Trophoblast cell (in vitro differentiated cells and primary cell): ENCODE measurements at regions not wholly inside any gene's neighbourhood (a gene's known extent, or its start where the extent isn't known, plus 50 kb on each side); places are given as distances from the start of the nearest gene placed in this dataset.

ENCODE experiments used
- DNase-seq, 2 donors: peaks; one replicate each; pipeline ENCODE4 v3.0.0-alpha.2; 2016
- H2AFZ ChIP-seq: 2 replicates; pipeline ENCODE4 v1.6.1; 2013; ENCODE audit warnings: low read length, moderate library complexity, mild to moderate bottlenecking; ENCODE audit not compliant: insufficient read depth, poor library complexity
- H2AK5ac ChIP-seq: 2 replicates; pipeline ENCODE4 v1.6.1; 2013; ENCODE audit warnings: mild to moderate bottlenecking, low read length
- H2BK120ac ChIP-seq: 2 replicates; pipeline ENCODE4 v1.6.1; 2013; ENCODE audit warnings: low read length, mild to moderate bottlenecking, moderate library complexity; ENCODE audit not compliant: insufficient read depth, poor library complexity
- H2BK12ac ChIP-seq: 2 replicates; pipeline ENCODE4 v1.6.1; 2013; ENCODE audit warnings: mild to moderate bottlenecking, low read length, moderate library complexity
- H2BK5ac ChIP-seq: 2 replicates; pipeline ENCODE4 v1.6.1; 2013; ENCODE audit warnings: low read length, low read depth, moderate library complexity, mild to moderate bottlenecking; ENCODE audit not compliant: poor library complexity
- H3K14ac ChIP-seq: 2 replicates; pipeline ENCODE4 v1.6.1; 2013; ENCODE audit warnings: mild to moderate bottlenecking, low read length
- H3K18ac ChIP-seq: 2 replicates; pipeline ENCODE4 v1.6.1; 2013; ENCODE audit warnings: mild to moderate bottlenecking, low read length
- H3K23ac ChIP-seq: 2 replicates; pipeline ENCODE4 v1.6.1; 2013; ENCODE audit warnings: low read length
- H3K27ac ChIP-seq: 2 replicates; pipeline ENCODE4 v1.5.1; 2013; ENCODE audit warnings: low read depth, mild to moderate bottlenecking, inconsistent platforms, low read length, moderate library complexity
- H3K27me3 ChIP-seq: 2 replicates; pipeline ENCODE4 v1.6.1; 2013; ENCODE audit warnings: inconsistent platforms, mild to moderate bottlenecking, low read length, moderate library complexity; ENCODE audit not compliant: insufficient read depth
- H3K36me3 ChIP-seq, 2 experiments: 1 replicate in 1 of 2; 2 replicates in 1 of 2; pipeline ENCODE4 v1.6.1; 2013; ENCODE audit warnings: low read length in 2 of 2, mild to moderate bottlenecking in 2 of 2, moderate library complexity in 1 of 2; ENCODE audit not compliant: insufficient read depth in 2 of 2, control insufficient read depth in 1 of 2
- H3K4ac ChIP-seq: 2 replicates; pipeline ENCODE4 v1.6.1; 2013; ENCODE audit warnings: low read depth, mild to moderate bottlenecking, low read length, moderate library complexity
- H3K4me1 ChIP-seq, 2 experiments: 1 replicate in 1 of 2; 2 replicates in 1 of 2; pipeline ENCODE4 v1.6.1; 2013; ENCODE audit warnings: low read length in 2 of 2, mild to moderate bottlenecking in 2 of 2, moderate library complexity in 1 of 2; ENCODE audit not compliant: insufficient read depth in 2 of 2, control insufficient read depth in 1 of 2
- H3K4me2 ChIP-seq: 2 replicates; pipeline ENCODE4 v1.6.1; 2013; ENCODE audit warnings: inconsistent platforms, mild to moderate bottlenecking, low read length, moderate library complexity
- H3K4me3 ChIP-seq: 2 replicates; pipeline ENCODE4 v1.5.1; 2013; ENCODE audit warnings: mild to moderate bottlenecking, low read depth, low read length, inconsistent platforms
- H3K79me1 ChIP-seq: one replicate; pipeline ENCODE4 v1.6.1; 2013; ENCODE audit warnings: low read length
- H3K79me2 ChIP-seq: 2 replicates; pipeline ENCODE4 v1.6.1; 2013; ENCODE audit warnings: low read length, mild to moderate bottlenecking; ENCODE audit not compliant: control insufficient read depth, insufficient read depth, poor library complexity
- H3K9ac ChIP-seq: 2 replicates; pipeline ENCODE4 v1.6.1; 2013; ENCODE audit warnings: mild to moderate bottlenecking, low read length
- H3K9me3 ChIP-seq: 2 replicates; pipeline ENCODE4 v1.6.1; 2013; ENCODE audit warnings: low read depth, mild to moderate bottlenecking, control low read depth, inconsistent platforms, low read length; ENCODE audit not compliant: insufficient read depth
- H4K12ac ChIP-seq: 2 replicates; pipeline ENCODE4 v1.6.1; 2013; ENCODE audit warnings: low read depth, mild to moderate bottlenecking, low read length, moderate library complexity
- H4K8ac ChIP-seq: 2 replicates; pipeline ENCODE4 v1.6.1; 2013; ENCODE audit warnings: low read depth, mild to moderate bottlenecking, low read length, moderate library complexity
- H4K91ac ChIP-seq: one replicate; pipeline ENCODE4 v1.6.1; 2013; ENCODE audit warnings: low read depth, mild to moderate bottlenecking, low read length, moderate library complexity
- WGBS: extraction: QIAGEN DNeasy Blood & Tissue Kit; methylation state at CpG from one replicate; pipeline ENCODE4 v1.1.7; 2013; ENCODE audit warnings: missing lambda C conversion rate; ENCODE audit not compliant: insufficient read length, insufficient coverage; ENCODE audit errors: extremely low coverage; 5-methylcytosine and 5-hydroxymethylcytosine counted together

DNA sequence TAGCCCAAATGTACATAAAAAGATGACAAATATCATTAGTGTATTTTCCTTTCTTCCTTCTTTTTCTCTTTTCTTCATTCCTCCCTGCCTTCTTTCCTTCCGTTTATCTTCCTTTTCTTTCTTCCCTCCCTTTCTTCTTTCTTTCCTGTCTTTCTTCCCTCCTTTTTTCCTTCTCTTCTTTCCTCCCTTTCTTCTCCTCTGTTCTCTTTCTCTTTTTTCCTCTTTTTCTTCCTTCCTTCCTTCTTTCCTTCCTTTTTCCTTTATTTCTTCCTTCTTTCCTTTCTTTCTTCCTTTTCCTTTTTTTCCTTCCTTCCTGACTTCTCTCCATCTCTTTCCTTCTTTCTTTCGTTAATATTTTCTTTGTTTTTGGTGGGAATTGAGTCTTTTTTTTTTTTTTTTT lies 256.9 kb upstream of the CNTNAP5 start:
- H2BK120ac ChIP-seq, result no peak overlapping the region
- no peak overlapping the region for H3K23ac ChIP-seq
- DNase-seq, result no peak
- no peak overlapping the region for H3K9ac ChIP-seq
- no peaks in the 10 kb centered on the region for H3K4me1 ChIP-seq
- H3K4me2 ChIP-seq, result no peak overlapping the region
- no peak overlapping the region for H3K27ac ChIP-seq
- H4K12ac ChIP-seq, result no peak overlapping the region
- H3K9me3 ChIP-seq, result no peaks in the 10 kb centered on the region
- no peak overlapping the region for H4K8ac ChIP-seq
- no peak overlapping the region for H3K18ac ChIP-seq
- H3K79me1 ChIP-seq, result no peaks in the 10 kb centered on the region
- no peak overlapping the region for H3K4me3 ChIP-seq
- H3K4ac ChIP-seq, result no peak overlapping the region
- H3K36me3 ChIP-seq, result no peaks in the 10 kb centered on the region
- no peak overlapping the region for H2AFZ ChIP-seq
- no peaks in the 10 kb centered on the region for H3K79me2 ChIP-seq
- no peak overlapping the region for H2AK5ac ChIP-seq
- H3K14ac ChIP-seq, result no peak overlapping the region
- no peak overlapping the region for H2BK12ac ChIP-seq
- no peak overlapping the region for H2BK5ac ChIP-seq
- H3K27me3 ChIP-seq, result no peaks in the 10 kb centered on the region
- no CpG with 5 or more reads among the region's 2 CpGs for WGBS
- H4K91ac ChIP-seq, result no peak overlapping the region

- Histone ChIP-seq H3K23ac (no peak overlapping the region), H2AK5ac (no peak overlapping the region), H3K9ac (no peak overlapping the region), H4K91ac (no peak overlapping the region), H3K79me1 (no peaks in the 10 kb centered on the region), H3K4me1 (no peaks in the 10 kb centered on the region), H3K27me3 (no peaks in the 10 kb centered on the region), H4K8ac (no peak overlapping the region), H2AFZ (no peak overlapping the region), H3K18ac (no peak overlapping the region), H2BK5ac (no peak overlapping the region), H3K4me2 (no peak overlapping the region), H3K14ac (no peak overlapping the region), H3K9me3 (no peaks in the 10 kb centered on the region), H3K27ac (no peak overlapping the region), H3K4me3 (no peak overlapping the region), H3K79me2 (no peaks in the 10 kb centered on the region), H2BK12ac (no peak overlapping the region), H3K36me3 (no peaks in the 10 kb centered on the region), H3K4ac (no peak overlapping the region), H4K12ac (no peak overlapping the region), H2BK120ac (no peak overlapping the region)
- no CpG with 5 or more reads among the region's 2 CpGs for WGBS
- DNase-seq, result no peak
Measured at GRCh38 chr2:123769001-123769400, 256.1 kb upstream of the CNTNAP5 start.

DNA sequence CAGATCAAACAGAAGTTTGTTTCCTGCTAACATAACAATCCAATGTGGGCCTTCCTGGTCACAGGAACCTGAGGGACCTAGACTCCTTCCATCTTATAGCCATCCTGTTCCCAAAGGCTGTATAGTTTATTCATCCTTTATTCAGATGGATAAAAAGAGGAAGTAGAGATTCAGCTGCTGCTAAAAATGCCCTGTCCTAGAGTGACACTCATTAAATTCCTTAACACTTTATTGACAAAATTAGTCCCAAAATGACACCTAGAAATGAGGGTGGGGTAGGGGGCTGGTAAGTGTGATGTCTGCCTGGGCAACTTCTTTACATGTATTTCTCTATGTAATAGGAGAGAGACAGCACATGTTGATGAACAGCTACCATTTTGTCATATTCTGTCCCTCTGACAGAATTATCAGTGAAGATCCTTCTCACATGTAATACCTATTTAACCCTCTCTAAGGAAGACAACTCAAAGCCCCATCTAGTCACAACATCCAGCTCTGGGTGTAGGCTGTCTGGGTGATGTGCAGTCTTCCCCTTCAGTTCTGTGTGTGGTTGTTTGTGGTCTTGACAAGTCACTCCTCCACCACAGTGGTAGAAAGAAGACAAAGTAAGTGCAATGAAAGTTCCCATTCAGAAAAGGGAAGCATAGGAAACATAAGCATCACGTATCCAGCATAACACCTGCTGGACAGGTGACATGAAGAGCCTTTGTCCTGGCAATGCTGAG lies 253.9 kb upstream of the CNTNAP5 start:
- H4K12ac ChIP-seq, result no peak overlapping the region
- H2AFZ ChIP-seq, result no peak overlapping the region
- H3K36me3 ChIP-seq, result no peaks in the 10 kb centered on the region
- H3K18ac ChIP-seq, result no peak overlapping the region
- H3K79me1 ChIP-seq, result no peaks in the 10 kb centered on the region
- H3K4me2 ChIP-seq, result no peak overlapping the region
- no peak overlapping the region for H2BK12ac ChIP-seq
- H3K79me2 ChIP-seq, result no peaks in the 10 kb centered on the region
- no peaks in the 10 kb centered on the region for H3K27me3 ChIP-seq
- H2AK5ac ChIP-seq, result no peak overlapping the region
- H2BK5ac ChIP-seq, result no peak overlapping the region
- DNase-seq, result no peak
- no peaks in the 10 kb centered on the region for H3K4me1 ChIP-seq
- no peak overlapping the region for H4K91ac ChIP-seq
- WGBS, result no CpG with 5 or more reads among the region's 1 CpG
- no peak overlapping the region for H3K14ac ChIP-seq
- H3K9ac ChIP-seq, result no peak overlapping the region
- H3K4me3 ChIP-seq, result no peak overlapping the region
- H3K27ac ChIP-seq, result no peak overlapping the region
- H3K23ac ChIP-seq, result no peak overlapping the region
- no peak overlapping the region for H2BK120ac ChIP-seq
- H3K4ac ChIP-seq, result no peak overlapping the region
- no peaks in the 10 kb centered on the region for H3K9me3 ChIP-seq
- H4K8ac ChIP-seq, result no peak overlapping the region

GRCh38 chr2:123771928-123772632 lies 253.0 kb upstream of the CNTNAP5 start:
- Histone ChIP-seq H3K9ac (no peak overlapping the region), H3K14ac (no peak overlapping the region), H3K9me3 (no peaks in the 10 kb centered on the region), H4K91ac (no peak overlapping the region), H3K79me2 (no peaks in the 10 kb centered on the region), H3K4me1 (no peaks in the 10 kb centered on the region), H3K4me2 (no peak overlapping the region), H4K12ac (no peak overlapping the region), H3K27me3 (no peaks in the 10 kb centered on the region), H3K79me1 (no peaks in the 10 kb centered on the region), H3K36me3 (no peaks in the 10 kb centered on the region), H3K18ac (no peak overlapping the region), H2BK120ac (no peak overlapping the region), H2BK5ac (no peak overlapping the region), H2AFZ (no peak overlapping the region), H3K4me3 (no peak overlapping the region), H3K27ac (no peak overlapping the region), H4K8ac (no peak overlapping the region), H3K4ac (no peak overlapping the region), H2BK12ac (no peak overlapping the region), H2AK5ac (no peak overlapping the region), H3K23ac (no peak overlapping the region)
- no peak for DNase-seq
- WGBS, result no CpG with 5 or more reads among the region's 2 CpGs
